ENCODE measurements at regions not wholly inside any gene's neighbourhood (a gene's known extent, or its start where the extent isn't known, plus 50 kb on each side); places are given as distances from the start of the nearest gene placed in this dataset.

- TF ChIP-seq EZH2 (IDR thresholded peaks at IDR 0.05; ENCODE audit: borderline replicate concordance) (no peak), CTCF (IDR thresholded peaks at IDR 0.05; ENCODE audit: poor library complexity) (no peak)
Observed at GRCh38 chr2:217356781-217357180, 496.9 kb upstream of the TNP1 start.
